Fibroblast of skin of left quadriceps (primary cell): ENCODE measurements at regions not wholly inside any gene's neighbourhood (a gene's known extent, or its start where the extent isn't known, plus 50 kb on each side); places are given as distances from the start of the nearest gene placed in this dataset.

Experiments
- DNase-seq, 2 experiments: peaks; one replicate each; pipeline ENCODE4 v3.0.0-alpha.2; 2013; ENCODE audit warnings: low read depth in 2 of 2

- no peak for DNase-seq
These were observed 222.3 kb downstream of the SNX10 start for GRCh38 chr7:26513948-26514347.

DNA sequence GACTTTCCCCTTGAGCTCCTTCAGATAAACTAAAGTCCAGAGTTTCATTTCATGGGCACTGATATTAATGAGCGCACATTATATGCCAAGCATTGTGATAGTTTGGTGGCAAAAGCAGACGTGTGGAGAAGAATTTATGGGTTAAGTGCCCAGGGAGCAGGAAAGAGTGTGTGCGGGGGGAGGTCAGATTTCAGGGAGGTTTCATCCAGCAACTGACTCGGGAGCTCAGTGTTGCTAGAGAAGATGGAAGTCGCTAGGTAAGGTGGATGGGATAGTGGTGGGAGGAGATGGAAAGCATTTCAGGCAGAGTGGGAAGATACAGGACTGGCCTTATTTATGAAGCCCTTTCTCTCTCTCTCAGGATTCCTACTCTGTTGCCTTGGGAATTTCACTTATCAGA is 223.0 kb downstream of the SNX10 start:
- DNase-seq: no peak

DNA sequence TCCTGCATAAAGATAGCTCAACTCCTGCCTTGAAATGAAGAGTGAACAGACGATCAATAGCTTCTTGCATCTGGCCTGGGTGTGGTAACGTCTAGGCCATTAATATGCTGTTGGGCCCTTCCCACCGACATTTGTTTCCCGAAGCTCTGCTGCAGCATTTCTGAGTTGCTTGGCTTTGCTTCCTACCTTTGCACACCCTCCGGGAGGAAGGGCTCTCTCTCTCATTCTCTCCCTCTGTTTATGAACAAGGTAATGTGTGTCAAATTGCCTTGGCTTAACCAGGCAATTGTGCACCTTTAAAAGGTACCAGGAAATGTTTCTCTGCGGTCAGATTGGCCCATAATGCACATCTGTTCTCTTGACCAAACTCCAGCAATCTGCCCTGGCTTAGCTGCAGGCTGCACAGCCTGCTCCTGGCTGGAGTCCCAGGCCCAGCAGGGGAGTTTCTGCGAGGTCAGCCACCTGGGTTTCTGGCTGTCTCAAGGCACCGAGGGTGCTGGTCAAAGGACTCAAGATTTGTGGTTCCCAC is 223.7 kb downstream of the SNX10 start:
- no peak for DNase-seq

- no peak for DNase-seq
These were observed 228.8 kb downstream of the SNX10 start for GRCh38 chr7:26520483-26520882.

GRCh38 chr7:26522633-26523032 is 231.0 kb downstream of the SNX10 start:
- no peak for DNase-seq

- DNase-seq: no peak
These were observed 234.0 kb downstream of the SNX10 start for GRCh38 chr7:26525398-26526264.

- DNase-seq: no peak
These were observed 234.6 kb downstream of the SNX10 start for GRCh38 chr7:26526265-26526587.

DNA sequence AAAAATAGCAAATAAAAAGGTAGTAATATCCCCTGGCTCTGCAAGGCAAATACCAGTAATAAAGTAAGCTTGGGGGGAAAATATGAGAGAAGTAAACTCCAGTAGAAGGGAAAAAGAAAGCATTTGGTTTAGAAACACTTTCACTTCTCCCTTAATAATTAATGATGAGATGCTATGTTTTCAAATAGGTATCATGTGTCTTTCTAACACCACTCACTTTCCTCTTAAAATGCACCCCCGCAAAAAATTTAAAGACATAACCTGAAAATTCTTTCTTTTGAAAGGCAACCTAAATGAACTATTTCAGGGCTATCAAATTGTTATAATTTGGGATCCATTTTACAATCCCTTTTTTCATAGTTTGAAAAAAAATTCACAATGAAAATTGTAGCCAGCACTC is 240.3 kb downstream of the SNX10 start:
- no peak for DNase-seq

- no peak for DNase-seq
These were observed 240.8 kb downstream of the SNX10 start for GRCh38 chr7:26532471-26532870.

DNA sequence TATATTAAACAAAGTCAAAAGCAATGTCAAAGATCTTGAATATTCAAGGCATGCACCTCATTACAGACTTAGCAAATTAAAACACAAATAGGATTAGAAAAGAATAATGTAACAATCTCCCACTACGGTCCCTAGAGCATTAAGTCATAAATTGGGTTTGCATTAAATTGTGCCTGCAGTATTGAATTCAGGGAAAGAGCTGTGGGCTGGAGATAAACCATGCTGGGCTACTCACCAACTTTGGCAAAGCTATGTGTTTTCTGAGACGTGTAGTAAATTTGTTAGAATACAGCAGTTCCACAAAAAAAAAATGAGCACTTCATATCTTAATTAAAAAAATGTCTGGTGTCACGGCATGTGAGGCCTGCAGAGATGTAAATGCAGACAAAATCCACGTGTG is 241.6 kb downstream of the SNX10 start:
- DNase-seq: no peak

GRCh38 chr7:26534649-26535482 is 243.2 kb downstream of the SNX10 start:
- no peak for DNase-seq

- DNase-seq: no peak
These were observed 243.9 kb downstream of the SNX10 start for GRCh38 chr7:26535483-26536007.

DNA sequence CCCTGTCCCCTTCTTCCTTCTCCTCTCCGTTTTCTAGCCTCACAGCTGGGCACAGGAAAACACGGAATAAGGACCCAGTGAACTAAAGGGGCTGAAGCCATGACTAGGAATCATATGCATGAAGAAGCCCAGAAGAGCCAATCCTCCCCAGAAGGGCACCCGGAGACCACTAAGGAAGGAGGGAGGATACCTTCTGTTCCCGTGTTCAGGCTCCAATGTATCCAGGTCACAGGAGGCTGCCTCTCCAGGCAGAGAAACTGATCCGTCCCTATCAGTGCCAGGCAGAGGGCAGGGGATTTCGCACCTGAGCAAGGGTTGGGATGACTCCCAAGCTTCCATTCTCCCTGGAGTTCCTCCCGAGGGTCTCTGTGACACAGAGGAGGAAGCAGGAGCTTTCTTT is 246.6 kb downstream of the SNX10 start:
- no peak for DNase-seq

GRCh38 chr7:26538689-26539088 is 247.0 kb downstream of the SNX10 start:
- no peak for DNase-seq

- DNase-seq: no peak
These were observed 251.7 kb downstream of the SNX10 start for GRCh38 chr7:26543340-26543739.

GRCh38 chr7:26543951-26544350 is 252.3 kb downstream of the SNX10 start:
- DNase-seq: no peak

GRCh38 chr7:26546508-26547053 is 254.9 kb downstream of the SNX10 start:
- no peak for DNase-seq

DNA sequence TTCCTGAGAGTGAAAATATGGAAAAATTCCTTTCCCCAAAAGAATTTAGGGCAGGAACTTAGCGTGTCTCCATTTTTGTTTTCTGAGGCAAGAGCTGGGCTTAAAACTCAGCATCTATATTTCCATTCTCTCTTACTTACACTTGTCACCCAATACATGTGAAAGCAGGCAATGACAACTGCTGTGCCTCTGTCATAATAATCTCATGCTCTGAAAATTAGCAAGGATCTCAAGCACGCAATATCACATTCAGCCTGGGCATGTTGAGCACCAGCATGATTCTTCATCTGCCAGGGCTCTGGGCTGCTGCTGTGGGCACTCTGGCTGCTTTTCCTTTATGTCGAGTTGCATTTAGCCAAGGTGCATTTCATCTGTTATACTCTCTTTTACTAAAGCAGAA is 255.5 kb downstream of the SNX10 start:
- DNase-seq: no peak

GRCh38 chr7:26549281-26549944 is 257.8 kb downstream of the SNX10 start:
- no peak for DNase-seq

DNA sequence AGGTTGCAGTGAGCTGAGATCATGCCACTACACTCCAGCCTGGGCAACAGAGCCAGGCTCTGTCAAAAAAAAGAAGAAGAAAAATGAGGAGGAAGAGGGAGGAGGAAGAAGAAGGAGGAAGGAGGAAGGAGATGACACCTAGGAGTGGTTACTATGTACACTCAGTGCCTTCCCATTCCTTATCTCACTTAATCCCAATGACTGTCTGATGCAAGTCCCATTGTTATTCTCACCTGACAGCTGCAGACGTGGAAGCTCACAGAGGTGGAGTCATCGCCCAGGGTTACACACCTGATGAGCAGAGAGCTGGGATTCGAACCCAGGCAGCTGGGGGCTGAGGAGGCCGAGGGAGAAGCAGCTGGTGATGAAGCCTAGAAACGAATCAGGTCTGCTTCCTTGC is 258.8 kb downstream of the SNX10 start:
- no peak for DNase-seq

DNA sequence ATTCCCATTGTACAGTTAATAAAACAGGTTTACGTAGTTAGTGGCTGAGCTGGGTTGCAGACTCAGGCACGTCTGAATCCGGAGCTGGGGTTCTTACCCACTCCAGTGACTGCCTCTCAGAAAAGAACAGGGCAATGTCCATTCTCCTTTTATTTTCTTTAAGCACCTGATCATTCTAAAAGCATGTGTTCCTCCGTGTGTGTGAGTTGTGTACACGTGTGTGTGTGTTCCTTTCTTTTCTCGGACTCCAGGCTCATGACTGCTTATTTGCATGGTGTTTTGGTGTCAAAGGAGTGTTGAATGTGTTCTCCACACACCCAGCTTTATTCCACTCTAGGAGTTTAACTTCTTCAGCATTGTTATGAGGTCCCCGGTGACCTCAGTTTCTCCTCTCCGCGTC is 260.1 kb downstream of the SNX10 start:
- DNase-seq: no peak

- no peak for DNase-seq
These were observed 261.5 kb downstream of the SNX10 start for GRCh38 chr7:26553128-26553527.
